GM12872 (cell line): ENCODE measurements at regions not wholly inside any gene's neighbourhood (a gene's known extent, or its start where the extent isn't known, plus 50 kb on each side); places are given as distances from the start of the nearest gene placed in this dataset.

Experiments used
- CTCF ChIP-seq: IDR thresholded peaks from 3 replicates; pipeline ENCODE4 v1.5.1; 2011; ENCODE audit warnings: low read depth, mild to moderate bottlenecking, low read length, moderate library complexity; ENCODE audit not compliant: insufficient read depth

- TF ChIP-seq CTCF, result no peak
Observed at GRCh38 chr11:112761911-112762706, 199.1 kb upstream of the NCAM1 start.

- TF ChIP-seq CTCF, result no peak
Observed at GRCh38 chr11:112762707-112763090, 198.5 kb upstream of the NCAM1 start.

GRCh38 chr11:112765337-112765736 lies 195.9 kb upstream of the NCAM1 start:
- no peak for TF ChIP-seq CTCF

GRCh38 chr11:112769170-112769569 lies 192.1 kb upstream of the NCAM1 start:
- TF ChIP-seq CTCF, result no peak

- TF ChIP-seq CTCF, result no peak
Observed at GRCh38 chr11:112769584-112769983, 191.6 kb upstream of the NCAM1 start.

- TF ChIP-seq CTCF, result no peak
Observed at GRCh38 chr11:112770033-112770432, 191.2 kb upstream of the NCAM1 start.

- no peak for TF ChIP-seq CTCF
Observed at GRCh38 chr11:112770487-112770886, 190.7 kb upstream of the NCAM1 start.
